Astrocyte of the hippocampus (primary cell): ENCODE measurements at regions not wholly inside any gene's neighbourhood (a gene's known extent, or its start where the extent isn't known, plus 50 kb on each side); places are given as distances from the start of the nearest gene placed in this dataset.

ENCODE experiments used
- DNase-seq: peaks from one replicate; pipeline ENCODE4 v3.0.0; 2011; ENCODE audit warnings: low read depth, low spot score

GRCh38 chr3:174651951-174652350 lies 207.2 kb upstream of the NAALADL2 start:
- DNase-seq: no peak

GRCh38 chr3:174659511-174659910 lies 199.6 kb upstream of the NAALADL2 start:
- DNase-seq: no peak

GRCh38 chr3:174662653-174663052 lies 196.5 kb upstream of the NAALADL2 start:
- no peak for DNase-seq

- DNase-seq: no peak
Observed at GRCh38 chr3:174667386-174667785, 191.7 kb upstream of the NAALADL2 start.

GRCh38 chr3:174675406-174675805 lies 183.7 kb upstream of the NAALADL2 start:
- DNase-seq: no peak

- no peak for DNase-seq
Observed at GRCh38 chr3:174681784-174682183, 177.3 kb upstream of the NAALADL2 start.

- DNase-seq: no peak
Observed at GRCh38 chr3:174685796-174686195, 173.3 kb upstream of the NAALADL2 start.

- DNase-seq: no peak
Observed at GRCh38 chr3:174697310-174697709, 161.8 kb upstream of the NAALADL2 start.

- no peak for DNase-seq
Observed at GRCh38 chr3:174700736-174701135, 158.4 kb upstream of the NAALADL2 start.

- DNase-seq: peak; percentile 67
Observed at GRCh38 chr3:174710612-174711011, 148.5 kb upstream of the NAALADL2 start.

- no peak for DNase-seq
Observed at GRCh38 chr3:174715386-174715785, 143.7 kb upstream of the NAALADL2 start.

- no peak for DNase-seq
Observed at GRCh38 chr3:174716956-174717505, 142.1 kb upstream of the NAALADL2 start.

- DNase-seq: no peak
Observed at GRCh38 chr3:174720717-174721116, 138.4 kb upstream of the NAALADL2 start.

GRCh38 chr3:174725303-174725702 lies 133.8 kb upstream of the NAALADL2 start:
- no peak for DNase-seq

- no peak for DNase-seq
Observed at GRCh38 chr3:174737966-174738365, 121.2 kb upstream of the NAALADL2 start.

GRCh38 chr3:174749143-174749542 lies 110.0 kb upstream of the NAALADL2 start:
- no peak for DNase-seq

GRCh38 chr3:174755833-174756829 lies 103.0 kb upstream of the NAALADL2 start:
- DNase-seq: no peak

GRCh38 chr3:174758943-174759342 lies 100.2 kb upstream of the NAALADL2 start:
- no peak for DNase-seq

GRCh38 chr3:174767406-174767805 lies 91.7 kb upstream of the NAALADL2 start:
- no peak for DNase-seq

GRCh38 chr3:174767853-174768382 lies 91.2 kb upstream of the NAALADL2 start:
- DNase-seq: peak; percentile 74

- DNase-seq: no peak
Observed at GRCh38 chr3:174769171-174769570, 90.0 kb upstream of the NAALADL2 start.

GRCh38 chr3:174775603-174776002 lies 83.5 kb upstream of the NAALADL2 start:
- peak; percentile 60 for DNase-seq

GRCh38 chr3:174776123-174776522 lies 83.0 kb upstream of the NAALADL2 start:
- DNase-seq: no peak
